22Rv1 (cell line): ENCODE measurements at regions not wholly inside any gene's neighbourhood (a gene's known extent, or its start where the extent isn't known, plus 50 kb on each side); places are given as distances from the start of the nearest gene placed in this dataset.
"Not testable (repeated sequence)": the region's sequence is repeated elsewhere in the genome, so short reads cannot be mapped to it uniquely, and the experiment has no call there.

ENCODE experiments used
- ZFX ChIP-seq: fragments of 450-650 bp; IDR thresholded peaks from 2 replicates; pipeline ENCODE4 v1.6.1; 2017; ENCODE audit warnings: antibody characterized with exemption, borderline replicate concordance
- TF ChIP-seq, protein P1 (sequence below): fragments of 450-650 bp; IDR thresholded peaks from 2 replicates; pipeline ENCODE4 v1.5.1; 2017; ENCODE audit warnings: mild to moderate bottlenecking

DNA sequence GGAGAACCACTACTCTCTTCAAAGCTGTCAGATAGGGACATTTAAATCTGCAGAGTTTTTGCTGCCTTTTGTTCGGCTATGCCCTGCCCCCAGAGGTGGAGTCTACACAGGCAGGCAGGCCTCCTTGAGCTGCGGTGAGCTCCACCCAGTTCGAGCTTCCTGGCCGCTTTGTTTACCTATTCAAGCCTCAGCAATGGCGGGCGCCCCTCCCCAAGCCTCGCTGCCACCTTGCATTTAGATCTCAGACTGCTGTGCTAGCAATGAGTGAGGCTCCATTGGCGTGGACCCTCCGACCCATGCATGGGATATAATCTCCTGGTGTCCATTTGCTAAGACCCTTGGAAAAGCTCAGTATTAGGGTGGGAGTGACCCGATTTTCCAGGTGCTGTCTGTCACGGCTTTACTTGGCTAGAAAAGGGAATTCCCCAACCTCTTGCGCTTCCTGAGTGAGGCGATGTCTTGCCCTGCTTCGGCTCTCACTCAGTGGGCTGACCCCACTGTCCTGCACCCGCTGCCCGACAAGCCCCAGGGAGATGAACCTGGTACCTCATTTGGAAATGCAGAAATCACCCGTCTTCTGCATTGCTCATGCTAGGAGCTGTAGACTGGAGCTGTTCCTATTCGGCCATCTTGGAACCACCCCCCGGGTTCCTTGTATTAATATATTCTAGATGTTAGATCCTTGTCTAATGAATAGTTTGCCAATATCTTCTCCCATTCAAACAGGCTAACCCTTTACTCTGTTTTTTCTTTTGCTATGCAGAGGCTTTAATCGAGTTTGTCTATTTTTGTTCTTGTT, 113.8 kb downstream of the COX7C start:
- TF ChIP-seq, protein P1, sequence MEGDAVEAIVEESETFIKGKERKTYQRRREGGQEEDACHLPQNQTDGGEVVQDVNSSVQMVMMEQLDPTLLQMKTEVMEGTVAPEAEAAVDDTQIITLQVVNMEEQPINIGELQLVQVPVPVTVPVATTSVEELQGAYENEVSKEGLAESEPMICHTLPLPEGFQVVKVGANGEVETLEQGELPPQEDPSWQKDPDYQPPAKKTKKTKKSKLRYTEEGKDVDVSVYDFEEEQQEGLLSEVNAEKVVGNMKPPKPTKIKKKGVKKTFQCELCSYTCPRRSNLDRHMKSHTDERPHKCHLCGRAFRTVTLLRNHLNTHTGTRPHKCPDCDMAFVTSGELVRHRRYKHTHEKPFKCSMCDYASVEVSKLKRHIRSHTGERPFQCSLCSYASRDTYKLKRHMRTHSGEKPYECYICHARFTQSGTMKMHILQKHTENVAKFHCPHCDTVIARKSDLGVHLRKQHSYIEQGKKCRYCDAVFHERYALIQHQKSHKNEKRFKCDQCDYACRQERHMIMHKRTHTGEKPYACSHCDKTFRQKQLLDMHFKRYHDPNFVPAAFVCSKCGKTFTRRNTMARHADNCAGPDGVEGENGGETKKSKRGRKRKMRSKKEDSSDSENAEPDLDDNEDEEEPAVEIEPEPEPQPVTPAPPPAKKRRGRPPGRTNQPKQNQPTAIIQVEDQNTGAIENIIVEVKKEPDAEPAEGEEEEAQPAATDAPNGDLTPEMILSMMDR: not testable (repeated sequence)
- not testable (repeated sequence) for TF ChIP-seq ZFX
